NCI-H2081 (cell line): ENCODE measurements at regions not wholly inside any gene's neighbourhood (a gene's known extent, or its start where the extent isn't known, plus 50 kb on each side); places are given as distances from the start of the nearest gene placed in this dataset.

Source experiments
- DNase-seq, 2 experiments: peaks; one replicate each; lab custom pipeline; 2025; lab: John Stamatoyannopoulos, UW

GRCh38 chr2:128401680-128402079, 83.0 kb upstream of the HS6ST1 start:
- no peak for DNase-seq

DNA sequence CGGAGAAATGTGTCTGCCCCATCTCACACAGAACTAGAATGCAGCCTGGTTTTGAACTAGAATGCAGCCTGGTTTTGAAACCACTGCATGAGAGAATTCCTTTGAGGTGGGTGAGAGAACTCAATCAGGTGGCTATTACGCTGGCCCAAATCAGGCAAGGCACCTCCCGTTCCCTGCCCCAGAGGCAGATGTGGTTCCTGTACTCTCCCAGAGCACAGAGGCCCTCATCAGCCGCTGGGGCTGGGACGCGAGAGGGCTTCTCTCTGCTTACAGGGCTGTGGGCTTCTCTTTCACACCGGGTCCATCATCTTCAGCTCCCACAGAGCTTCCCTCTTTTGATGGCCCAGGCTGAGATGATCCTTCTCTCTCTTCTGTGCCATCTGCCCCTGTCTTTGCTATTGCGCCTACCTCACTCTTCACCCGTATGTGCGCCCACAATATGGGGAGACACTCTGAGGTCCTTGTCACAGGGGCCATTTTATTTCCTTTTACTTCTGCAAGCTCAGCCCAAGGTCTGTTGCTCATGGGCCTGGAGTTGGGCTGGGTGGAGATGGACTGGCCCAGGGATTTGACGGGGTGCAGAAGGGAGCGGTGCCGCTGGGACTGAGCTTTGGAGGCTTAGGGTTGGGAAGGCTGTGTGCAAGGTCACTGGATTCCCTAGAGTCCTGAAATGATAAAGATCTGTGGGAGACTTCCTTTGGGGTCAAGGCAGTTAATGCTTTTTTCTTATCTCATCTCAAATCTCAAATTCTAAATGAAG, 84.4 kb upstream of the HS6ST1 start:
- DNase-seq, result no peak

DNA sequence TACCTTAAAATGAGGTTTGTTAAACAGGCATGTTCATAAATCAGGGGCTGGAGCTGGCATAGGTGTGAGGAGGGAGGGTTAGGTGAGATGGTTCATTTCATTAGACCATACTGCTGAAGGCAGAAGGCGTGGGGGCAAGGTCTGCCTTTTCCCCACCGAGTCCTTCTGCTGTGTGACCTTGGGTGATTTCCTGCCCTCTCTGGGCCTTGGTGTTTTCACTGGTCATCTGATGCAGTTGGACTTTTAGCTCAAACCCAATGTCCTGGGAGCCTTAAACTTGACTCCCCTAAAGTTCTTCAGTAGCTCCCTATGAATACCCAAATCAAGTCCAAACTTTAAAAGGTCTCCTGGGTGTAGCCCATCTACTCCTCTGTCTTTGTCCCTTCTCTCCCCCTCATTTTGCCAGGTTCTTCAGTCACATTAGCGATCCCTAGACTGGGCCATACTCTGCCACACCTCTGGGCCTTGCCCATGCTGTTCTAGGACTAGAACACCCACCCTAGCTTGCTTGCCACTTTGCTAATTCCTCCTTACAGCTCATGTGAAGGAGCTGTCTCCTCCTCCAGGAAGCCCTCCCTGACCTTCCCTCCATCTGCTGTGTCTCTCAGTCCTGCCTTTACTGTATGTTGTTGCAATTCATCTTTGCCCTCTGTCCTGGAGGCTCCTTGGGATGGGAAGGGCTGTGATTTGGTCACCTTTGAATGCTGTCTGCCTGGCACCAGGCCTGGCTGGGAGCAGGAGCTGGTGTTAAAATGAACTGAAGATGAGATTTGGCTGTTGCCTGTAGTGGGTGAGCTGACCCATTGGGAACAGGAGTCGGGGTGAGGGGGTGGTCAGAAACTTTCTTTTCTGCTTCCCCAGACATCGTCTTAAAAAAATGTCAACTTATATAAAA, 85.4 kb upstream of the HS6ST1 start:
- DNase-seq, result no peak

DNA sequence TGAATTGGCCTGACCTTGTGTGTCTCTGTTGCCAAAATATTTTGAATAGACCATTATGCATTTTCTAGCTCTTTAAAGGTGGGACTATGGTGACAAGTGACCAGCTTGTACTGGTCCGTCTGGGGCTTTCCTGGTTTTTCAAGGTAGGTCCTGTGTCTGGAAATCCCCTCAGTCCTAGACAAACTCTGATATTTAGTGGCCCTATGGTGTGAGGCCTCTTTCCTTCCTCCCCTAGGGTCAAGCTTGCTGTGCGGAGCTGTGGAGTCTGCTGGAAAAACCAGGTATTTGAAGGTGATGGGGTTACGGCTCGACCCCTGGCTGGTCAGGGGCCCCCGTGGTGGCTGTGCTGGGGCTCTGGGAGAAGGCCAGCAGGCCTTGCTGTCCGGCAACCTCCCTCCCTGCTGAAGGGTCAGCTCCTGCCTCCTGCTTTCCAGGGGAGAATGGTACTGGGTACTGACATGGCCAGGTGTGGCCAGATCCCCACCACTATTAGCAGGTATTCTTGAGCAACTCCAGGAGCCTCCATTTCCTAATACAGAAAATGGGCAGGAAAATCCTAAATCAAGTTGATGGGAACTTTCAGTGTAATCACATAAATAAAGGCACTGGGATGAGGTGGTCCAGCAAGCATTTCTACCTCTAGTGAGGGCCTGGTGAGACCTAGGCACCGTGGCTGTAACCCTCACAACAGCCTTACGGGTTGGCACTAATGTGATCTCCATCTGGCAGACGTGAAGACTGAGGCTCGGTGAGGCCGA, 86.2 kb upstream of the HS6ST1 start:
- DNase-seq, result no peak

GRCh38 chr2:128405467-128405900, 86.8 kb upstream of the HS6ST1 start:
- DNase-seq, result no peak

DNA sequence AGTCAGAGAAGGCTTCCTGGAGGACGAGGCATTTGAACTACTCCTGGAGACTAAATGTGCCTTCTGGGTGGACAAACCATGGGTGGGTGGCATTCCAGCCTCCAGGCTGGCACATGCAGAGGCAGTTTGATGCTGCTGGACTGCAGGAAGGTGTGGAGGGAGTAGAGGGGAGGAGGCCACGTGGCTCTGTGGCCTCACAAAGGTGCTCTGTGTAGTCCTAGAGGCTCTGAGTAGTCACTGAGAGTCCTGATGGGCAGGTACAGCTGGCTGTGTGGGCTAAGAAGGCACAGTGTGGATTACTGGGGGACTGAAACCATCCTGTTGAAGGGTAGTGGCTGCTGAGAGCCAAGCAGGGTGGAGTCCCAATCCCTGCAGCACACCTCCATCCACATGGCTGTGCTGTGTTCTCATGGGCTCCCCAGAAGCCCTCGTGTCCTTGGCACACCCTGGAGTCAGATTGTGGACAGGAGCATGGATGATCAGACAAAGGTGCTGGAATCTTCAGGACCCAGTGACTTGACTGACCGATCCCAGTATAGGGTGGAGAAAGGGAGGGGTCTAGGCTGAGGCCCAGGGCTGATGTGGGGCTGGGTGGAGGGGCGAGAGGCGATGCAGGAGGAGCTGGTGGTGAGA, 87.4 kb upstream of the HS6ST1 start:
- DNase-seq, result no peak

DNA sequence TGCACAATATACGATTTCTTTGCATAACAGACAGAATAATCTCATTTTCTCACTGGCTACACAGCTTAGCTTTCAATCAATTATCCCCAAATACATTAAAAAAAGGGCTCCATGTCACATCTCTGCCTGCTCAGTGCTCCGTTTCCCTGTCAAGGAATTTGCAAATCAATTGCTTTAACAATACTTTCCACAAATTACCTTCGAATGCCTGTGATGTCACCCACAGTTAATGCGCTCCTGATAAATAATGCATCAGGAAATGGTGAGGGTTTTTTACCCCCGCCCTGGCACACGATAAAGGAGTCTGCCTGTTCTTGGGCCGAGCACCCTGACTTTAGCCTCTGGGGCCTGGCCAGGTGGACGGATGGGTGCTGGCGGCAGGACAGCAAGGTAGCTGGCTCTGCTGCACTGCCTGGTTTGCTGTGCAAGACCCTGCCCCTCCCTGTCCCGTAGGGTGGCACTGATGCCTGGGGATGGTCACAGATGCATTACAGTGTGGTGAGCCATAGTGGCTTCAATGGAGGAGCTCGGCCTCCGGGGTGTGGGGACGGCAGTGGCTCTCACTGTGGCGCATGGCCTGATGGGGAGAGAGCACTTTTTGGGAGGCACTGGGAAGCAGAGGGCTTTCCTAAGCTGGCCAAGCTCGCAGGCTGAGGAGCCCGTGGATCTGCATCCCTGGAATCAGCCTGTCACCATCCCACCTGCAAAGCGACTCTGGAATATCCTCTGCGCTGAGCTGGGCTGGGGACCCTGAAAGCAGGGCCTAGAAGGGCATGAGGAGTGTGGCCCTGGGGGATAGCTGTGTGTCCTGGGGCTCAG, 88.3 kb upstream of the HS6ST1 start:
- DNase-seq, result no peak

DNA sequence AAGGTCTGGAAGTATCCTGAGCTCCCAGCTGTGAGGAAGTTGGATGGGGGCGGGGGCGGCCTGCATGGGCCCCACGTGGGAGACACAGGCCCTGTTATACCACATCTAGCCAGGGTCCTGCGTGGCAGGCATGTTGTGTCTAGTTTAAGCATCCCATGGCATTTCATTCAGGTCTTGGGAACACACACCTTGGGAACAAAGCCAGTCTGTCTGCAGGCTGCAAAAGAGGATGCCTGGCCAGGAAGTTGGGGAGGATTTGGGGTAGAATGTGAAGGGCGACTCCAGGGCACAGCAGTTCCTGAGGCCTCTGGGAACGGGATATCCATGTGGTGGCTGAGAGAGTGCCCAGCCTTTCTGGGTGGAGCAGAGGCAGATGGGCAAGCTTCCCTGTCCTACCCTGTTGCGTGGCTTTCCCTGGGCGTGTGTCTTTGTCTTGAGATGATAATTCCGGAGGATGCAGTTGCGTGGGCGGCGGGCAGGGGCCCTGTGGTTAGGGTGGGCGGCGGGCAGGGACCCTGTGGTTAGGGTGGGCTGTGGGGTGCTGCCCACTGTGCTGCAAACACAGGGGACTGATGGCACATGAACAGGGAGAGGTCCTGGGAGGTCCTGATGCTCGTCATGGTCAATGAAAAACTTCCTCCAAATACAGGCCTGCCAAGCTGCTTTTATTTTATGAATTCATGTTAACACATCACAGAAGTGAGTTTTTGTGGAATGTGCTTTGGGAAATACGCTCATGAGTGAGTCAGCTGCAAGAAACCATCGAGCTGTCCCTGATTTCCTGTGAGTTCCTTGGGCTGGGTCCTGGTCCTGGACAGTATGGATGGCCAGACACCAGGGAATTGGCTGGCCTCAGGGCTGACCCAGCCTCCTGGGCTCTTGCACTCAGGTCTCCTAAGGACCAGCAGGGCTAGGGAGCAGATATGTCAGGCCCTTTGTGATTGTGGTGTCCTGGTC, 90.0 kb upstream of the HS6ST1 start:
- no peak for DNase-seq

- DNase-seq, result no peak
These were observed 90.8 kb upstream of the HS6ST1 start for GRCh38 chr2:128409326-128410034.

- DNase-seq, result no peak
These were observed 91.5 kb upstream of the HS6ST1 start for GRCh38 chr2:128410035-128410757.

DNA sequence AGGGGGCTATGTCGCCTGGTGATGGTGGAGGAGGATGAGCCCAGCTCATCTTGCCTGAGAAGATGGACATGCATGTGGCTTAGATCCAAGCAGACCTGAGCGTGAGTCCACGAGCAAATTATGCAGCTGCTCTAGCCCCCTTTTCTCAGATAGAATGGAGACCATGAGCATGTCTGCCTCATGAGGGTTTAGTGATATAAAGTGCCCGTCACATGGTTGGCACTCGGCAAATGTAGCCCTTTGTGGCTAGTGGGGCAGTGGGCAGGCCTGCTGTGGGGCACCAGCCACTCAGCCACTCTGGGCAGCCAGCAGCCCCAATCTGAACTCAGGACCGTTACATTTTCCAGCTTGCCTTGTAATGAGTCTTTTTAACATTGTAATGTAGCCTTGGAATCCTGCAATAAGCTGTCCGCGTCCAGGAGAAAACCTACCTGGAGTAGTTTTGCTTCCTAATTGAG, 92.1 kb upstream of the HS6ST1 start:
- no peak for DNase-seq

DNA sequence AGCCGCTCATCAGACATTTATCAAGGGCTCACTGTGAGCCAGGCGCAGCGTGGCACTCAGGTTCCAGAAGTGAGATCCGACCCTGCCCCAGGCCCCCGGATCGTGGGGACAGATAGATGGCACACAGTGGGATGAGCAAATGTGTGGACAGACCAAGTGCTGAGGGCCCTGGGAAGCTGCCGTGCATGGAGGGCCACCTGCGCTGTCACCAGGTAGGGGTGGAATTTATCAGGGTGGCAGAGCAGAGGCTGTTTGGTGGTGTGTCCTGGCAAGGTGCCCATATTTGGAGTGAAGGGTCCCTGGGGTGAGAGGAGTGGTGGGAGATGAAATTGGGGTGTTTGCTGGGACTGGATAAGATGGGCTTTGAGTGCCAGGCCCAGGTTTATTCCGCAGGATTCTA, 92.8 kb upstream of the HS6ST1 start:
- no peak for DNase-seq

DNA sequence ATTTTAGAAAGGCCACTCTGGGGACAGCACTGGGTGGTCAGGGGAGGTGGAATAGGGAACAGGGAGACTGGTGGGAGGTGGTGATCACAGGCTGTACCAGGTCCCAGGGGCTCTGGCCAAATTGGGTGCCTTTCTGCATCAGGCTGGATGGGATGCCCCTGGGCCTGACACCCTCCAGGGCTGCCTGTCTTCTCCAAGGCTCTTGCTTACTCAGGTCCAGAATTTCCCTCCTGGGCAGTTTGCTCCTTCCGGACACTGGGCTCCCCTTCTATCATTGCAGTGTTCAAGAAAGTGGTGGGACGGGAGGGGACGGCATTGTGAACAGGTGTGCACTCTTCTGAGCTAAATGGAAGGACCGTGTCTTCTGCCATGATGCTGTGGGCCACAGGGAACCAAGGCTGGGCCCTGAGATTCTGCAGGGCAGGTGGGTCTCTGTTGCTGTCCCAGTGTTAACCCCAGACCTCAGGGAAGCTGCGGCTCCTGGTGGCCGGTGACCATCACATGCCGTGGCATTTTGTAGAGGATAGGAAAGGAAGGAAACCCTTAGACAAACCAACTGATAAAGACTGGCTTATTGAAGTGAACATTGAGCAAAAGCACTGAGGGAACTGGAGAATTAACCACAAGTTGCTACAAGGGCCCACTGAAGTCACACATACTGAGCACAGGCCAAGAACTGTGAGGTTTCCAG, 93.7 kb upstream of the HS6ST1 start:
- no peak for DNase-seq

- no peak for DNase-seq
These were observed 94.5 kb upstream of the HS6ST1 start for GRCh38 chr2:128413014-128413717.

- DNase-seq, result no peak
These were observed 95.2 kb upstream of the HS6ST1 start for GRCh38 chr2:128413718-128414341.

GRCh38 chr2:128414351-128414750, 95.7 kb upstream of the HS6ST1 start:
- no peak for DNase-seq
